ENCODE measurements at regions not wholly inside any gene's neighbourhood (a gene's known extent, or its start where the extent isn't known, plus 50 kb on each side); places are given as distances from the start of the nearest gene placed in this dataset.
"Not testable (repeated sequence)": the region's sequence is repeated elsewhere in the genome, so short reads cannot be mapped to it uniquely, and the experiment has no call there.

DNA sequence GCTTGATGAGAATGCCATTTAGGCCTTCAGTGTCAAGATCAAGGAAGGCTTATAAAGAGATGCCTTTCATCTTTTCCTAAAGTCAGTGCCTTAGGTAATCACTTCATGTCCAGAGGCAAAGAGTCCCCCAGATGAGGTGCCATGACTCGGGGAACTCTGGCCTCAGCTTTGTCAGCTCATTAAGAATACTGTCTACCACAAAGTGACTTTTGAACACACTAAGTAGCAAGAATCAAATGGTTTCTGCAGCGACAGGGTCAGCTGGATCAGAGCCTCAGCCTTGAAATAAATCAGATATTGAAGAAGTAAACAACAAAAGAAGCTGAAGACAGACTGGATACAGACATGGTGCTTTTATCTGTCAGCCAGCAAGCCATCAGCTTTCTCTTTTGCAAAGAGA is 120.1 kb upstream of the SLC39A10 start:
- no peak overlapping the region for H3K4me3 ChIP-seq (ENCODE audit: low read length)
- no peak for TF ChIP-seq ZNF274 (IDR thresholded peaks at IDR 0.05; ENCODE audit: low read depth, low read length)

DNA sequence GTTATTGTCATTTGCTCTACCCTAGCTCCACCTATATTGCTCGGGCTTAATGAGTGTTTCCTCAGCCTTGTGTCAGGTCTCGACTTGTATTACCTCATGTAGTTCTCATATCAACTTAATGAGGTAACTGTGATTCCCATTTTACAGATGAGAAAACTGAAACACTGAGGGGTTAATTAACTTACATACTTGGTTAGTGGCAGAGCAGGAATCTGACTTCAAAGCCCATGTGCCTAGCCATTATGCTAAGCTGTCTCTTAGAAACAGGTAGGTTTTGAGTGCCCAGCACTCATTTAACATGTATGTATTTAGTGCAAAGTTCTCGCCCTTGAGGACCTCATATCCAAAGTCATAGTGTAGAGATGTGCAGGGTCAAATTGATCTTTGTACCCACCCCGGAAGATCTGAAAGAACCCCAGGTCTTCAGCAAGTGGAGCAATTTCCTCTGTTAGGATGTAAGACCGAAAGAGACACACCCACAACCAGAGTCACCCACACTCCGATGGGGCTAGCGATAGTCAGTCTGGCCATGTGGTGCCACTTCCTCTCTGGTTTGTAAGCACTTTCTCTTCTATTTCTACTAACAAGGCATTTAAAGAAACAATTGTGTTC is 121.0 kb upstream of the SLC39A10 start:
- TF ChIP-seq ZNF274 (IDR thresholded peaks at IDR 0.05; ENCODE audit: low read depth, low read length), result no peak
- no peak overlapping the region for H3K4me3 ChIP-seq (ENCODE audit: low read length)

DNA sequence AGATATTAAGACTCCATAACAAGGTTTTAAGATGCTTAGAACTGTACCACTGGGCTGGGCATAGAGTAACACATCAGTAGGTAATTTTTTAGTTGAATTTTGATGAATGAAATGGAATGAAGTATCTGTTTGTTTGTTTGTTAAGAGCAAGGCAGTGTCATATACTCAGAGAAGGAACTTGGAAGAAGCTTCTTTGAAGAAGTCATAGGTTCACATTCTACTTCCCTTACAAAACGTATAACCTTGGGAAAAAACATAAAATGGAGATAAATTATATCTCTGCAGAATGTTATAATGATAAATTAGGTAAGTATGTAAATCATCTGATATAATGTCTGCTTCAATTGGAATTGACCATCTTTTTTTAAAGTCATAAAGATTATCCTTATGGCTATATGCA is 122.1 kb upstream of the SLC39A10 start:
- H3K4me3 ChIP-seq (ENCODE audit: low read length), result no peak overlapping the region
- TF ChIP-seq ZNF274 (IDR thresholded peaks at IDR 0.05; ENCODE audit: low read depth, low read length), result no peak

DNA sequence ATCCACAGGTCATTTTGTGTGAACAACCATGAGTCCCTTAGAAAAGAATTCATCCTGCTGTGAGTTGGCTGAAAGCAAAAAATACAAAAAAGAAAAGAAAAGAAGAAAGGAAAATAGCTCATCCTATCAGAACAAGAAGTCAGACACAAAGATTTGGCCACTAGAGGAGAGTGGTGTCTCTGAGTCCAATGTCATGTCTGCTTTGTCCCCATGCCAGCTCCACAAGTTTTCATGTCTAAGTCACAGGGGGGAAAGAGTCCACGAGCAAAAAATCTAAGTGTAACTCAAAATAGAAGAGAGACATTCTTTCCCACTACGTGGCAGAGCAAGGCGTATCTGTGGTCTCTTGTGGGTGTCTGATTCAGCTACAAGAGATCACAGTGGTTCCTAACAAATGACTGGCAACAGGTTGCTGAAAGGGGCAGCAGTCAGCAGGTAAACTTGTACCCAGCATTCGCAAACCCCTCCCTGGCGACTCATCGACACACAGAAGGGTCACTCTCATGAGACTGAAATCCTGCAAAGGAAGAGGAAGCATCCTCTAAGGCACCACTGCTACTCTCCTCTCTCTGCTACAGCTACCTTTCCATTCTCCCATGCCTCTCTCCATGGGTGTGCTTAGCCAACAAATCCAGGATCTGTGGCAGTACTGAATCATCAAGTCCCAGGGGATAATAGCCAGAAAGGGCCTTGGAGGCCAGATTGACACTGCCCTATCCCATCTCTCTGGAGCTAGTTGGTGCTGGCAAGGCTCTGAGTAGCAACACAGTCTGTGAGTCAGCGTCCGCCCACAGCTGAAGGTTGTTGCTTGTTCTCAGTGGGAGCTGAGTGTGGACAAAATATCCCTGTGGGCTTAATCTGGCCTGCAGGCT is 123.0 kb upstream of the SLC39A10 start:
- H3K4me3 ChIP-seq (ENCODE audit: low read length), result no peak overlapping the region
- no peak for TF ChIP-seq ZNF274 (IDR thresholded peaks at IDR 0.05; ENCODE audit: low read depth, low read length)

DNA sequence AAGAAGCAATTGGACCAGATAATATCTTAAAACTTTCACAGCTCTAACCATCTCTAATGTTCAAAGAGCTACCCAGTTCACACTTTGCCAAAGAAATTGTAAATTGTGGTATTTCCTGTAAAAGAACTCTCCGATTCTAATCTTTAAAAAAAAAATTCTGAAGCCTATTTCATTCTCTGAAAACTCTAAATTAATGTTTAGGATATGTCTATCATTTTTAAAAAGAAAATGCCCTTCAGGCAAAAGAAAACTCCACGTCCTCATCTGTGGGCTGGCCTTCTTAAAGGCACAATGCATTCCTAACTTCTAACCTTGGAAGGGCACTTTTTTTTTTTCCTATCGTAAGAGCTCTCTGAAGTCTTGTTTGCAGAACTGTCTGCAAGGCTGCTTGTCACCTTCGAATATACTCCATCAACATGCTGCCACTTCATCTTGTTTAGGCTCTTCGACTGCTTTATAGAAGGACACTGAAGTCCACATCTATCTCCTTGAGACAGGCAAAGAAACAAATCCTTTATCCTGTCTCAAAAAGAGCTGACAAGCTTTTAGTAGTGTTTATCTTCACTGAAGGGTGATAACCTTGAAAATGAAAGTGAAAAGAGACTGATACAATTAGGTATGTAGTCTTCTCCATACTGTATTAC is 124.3 kb upstream of the SLC39A10 start:
- peak overlapping the region; percentile 70 for H3K4me3 ChIP-seq (ENCODE audit: low read length)
- no peak for TF ChIP-seq ZNF274 (IDR thresholded peaks at IDR 0.05; ENCODE audit: low read depth, low read length)

DNA sequence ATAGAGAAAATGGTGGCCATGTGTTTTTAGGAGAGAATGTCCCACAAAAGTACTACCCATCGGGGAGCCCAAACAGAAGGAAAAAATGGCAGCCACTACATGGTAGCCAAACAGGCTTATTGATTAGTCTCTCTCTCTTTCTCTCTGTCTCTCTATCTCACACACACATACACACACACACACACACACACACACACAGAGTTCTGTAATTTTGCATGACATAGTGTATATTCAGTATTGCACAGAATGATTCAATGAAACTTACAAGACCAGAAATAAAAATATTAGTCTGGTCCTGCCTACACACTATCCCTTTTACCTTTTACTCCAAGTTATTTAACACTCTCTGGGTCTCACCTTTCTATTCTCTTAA is 124.8 kb upstream of the SLC39A10 start:
- no peak overlapping the region; the same call in 1 of the 2 replicates for H3K4me3 ChIP-seq (ENCODE audit: low read length)
- TF ChIP-seq ZNF274 (IDR thresholded peaks at IDR 0.05; ENCODE audit: low read depth, low read length), result no peak

DNA sequence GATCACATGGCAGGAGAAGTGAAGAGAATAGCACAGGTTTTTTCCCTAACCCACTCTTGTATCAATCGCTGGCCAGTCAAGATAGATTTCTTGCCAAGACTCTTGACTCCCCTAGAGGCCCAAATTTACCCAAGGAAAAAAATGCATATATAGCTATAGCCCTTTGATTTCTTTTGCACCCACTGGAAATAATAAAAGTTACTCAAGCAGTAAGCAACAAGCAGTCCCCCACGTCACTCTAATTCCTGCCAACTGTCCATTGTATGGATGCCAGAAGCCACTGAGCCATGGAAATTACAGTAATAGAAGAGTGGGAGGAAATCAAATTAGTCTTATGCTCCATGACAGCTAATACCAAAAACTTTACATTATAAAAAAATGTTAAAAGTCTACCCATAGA is 125.3 kb upstream of the SLC39A10 start:
- no peak overlapping the region for H3K4me3 ChIP-seq (ENCODE audit: low read length)
- no peak for TF ChIP-seq ZNF274 (IDR thresholded peaks at IDR 0.05; ENCODE audit: low read depth, low read length)

DNA sequence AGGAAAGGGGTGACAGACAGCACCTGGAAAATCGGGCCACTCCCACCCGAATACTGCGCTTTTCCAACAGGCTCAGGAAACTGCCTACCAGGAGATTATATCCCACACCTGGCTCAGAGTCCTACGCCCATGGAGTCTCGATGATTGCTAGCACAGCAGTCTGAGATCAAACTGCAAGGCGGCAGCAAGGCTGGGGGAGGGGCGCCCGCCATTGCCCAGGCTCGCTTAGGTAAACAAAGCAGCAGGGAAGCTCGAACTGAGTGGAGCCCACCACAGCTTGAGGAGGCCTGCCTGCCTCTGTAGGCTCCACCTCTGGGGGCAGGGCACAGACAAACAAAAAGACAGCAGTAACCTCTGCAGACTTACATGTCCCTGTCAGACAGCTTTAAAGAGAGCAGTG is 133.8 kb upstream of the SLC39A10 start:
- H3K4me3 ChIP-seq (ENCODE audit: low read length), result not testable (repeated sequence)

DNA sequence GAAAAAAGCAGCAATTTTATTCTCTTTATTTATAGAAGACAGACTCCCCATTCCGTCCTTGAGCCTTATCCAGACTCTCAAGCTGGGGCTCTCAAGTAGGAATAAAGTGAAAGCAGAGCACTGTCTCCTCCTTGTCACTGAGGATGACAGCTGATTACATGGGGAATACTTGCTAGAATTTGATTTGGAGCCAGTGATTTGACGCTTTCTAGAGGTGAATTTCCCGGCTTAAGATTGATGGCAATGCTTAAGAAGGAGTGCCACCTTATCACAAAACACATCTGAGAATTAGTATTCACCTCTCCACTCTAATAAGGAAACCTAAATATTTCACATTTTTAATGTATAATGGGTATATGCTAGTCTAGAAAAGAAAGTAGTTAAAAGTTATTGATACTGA is 135.4 kb upstream of the SLC39A10 start:
- no peak overlapping the region for H3K4me3 ChIP-seq (ENCODE audit: low read length)
- no peak for TF ChIP-seq ZNF274 (IDR thresholded peaks at IDR 0.05; ENCODE audit: low read depth, low read length)

DNA sequence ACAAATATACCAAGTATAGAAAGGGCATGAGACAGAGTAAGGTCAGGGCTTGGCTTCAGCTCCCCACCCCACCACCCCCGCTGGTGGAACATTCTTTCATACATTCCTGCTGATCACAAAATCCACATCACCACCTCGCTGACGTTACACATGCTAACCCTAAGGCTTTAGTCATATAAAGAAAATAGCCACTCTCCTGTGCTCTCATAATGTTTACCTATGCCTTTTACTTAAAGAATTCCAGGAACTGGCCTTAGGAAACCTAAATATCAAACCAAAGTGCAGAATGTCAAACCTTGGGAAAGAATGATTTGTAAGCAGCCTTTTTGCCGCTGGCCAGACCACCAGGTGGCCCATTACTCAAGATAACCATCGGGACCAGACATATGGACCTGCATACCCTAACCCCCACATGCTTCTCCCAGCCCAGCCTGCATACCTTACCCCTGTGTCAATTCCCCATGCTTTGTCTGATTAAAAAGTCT is 136.3 kb upstream of the SLC39A10 start:
- no peak for TF ChIP-seq ZNF274 (IDR thresholded peaks at IDR 0.05; ENCODE audit: low read depth, low read length)

DNA sequence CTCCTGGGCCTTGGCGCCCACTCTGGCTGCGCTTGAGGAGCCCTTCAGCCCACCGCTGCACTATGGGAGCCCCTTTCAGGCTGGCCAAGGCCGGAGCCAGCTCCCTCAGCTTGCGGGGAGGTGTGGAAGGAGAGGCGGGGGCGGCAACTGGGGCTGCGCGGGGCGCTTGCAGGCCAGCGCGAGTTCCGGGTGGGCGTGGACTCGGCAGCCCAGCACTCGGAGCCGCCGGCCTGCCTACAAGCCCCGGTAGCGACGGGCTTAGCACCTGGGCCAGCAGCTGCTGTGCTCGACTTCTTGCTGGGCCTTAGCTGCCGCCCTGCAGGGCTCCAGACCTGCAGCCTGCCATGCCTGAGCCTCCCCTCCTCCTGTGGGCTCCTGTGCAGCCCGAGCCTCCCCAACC is 141.5 kb upstream of the SLC39A10 start:
- no peak overlapping the region for H3K4me3 ChIP-seq (ENCODE audit: low read length)
- no peak for TF ChIP-seq ZNF274 (IDR thresholded peaks at IDR 0.05; ENCODE audit: low read depth, low read length)

More for the DNA sequence above, 136.3 kb upstream of the SLC39A10 start:
- H3K4me3 ChIP-seq (ENCODE audit: low read length), result no peak overlapping the region

DNA sequence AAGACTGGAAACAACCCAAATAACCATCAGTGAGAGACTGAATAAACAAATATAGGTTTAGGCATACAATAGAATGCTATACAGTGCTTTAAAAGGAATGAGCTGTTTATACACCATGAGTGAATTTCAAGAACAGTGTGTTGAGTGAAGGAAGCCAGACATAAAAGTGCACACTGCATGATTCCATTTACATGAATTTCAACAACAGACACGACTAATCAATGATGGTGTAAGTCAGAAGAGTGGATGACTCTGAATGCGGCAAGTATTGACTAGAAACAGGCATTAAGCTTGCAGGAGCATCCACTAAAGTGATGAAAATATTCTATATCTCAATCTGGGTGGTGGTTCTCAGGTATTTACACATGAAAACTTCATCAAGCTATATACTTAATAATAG is 142.7 kb upstream of the SLC39A10 start:
- no peak for TF ChIP-seq ZNF274 (IDR thresholded peaks at IDR 0.05; ENCODE audit: low read depth, low read length)
- no peak overlapping the region for H3K4me3 ChIP-seq (ENCODE audit: low read length)

DNA sequence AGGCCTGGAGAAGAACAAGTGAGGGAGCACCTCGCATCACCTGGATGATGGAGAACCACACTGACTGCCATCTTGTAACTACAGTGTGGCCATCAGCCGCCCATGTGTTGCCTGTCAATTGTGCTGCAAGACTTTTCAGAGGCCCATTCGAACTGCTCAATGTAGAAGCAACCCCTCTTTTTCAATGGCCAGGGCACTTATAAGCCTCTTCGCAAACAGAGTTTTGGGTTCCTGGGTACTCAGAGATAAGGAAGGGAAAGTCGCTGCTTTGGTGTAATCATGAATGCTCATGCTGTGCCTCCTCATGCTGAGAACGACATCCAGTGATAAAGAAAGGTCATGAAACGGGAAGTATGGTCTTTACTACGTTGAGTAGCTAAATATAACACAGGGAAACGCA is 143.9 kb upstream of the SLC39A10 start:
- no peak overlapping the region for H3K4me3 ChIP-seq (ENCODE audit: low read length)
- TF ChIP-seq ZNF274 (IDR thresholded peaks at IDR 0.05; ENCODE audit: low read depth, low read length), result no peak

DNA sequence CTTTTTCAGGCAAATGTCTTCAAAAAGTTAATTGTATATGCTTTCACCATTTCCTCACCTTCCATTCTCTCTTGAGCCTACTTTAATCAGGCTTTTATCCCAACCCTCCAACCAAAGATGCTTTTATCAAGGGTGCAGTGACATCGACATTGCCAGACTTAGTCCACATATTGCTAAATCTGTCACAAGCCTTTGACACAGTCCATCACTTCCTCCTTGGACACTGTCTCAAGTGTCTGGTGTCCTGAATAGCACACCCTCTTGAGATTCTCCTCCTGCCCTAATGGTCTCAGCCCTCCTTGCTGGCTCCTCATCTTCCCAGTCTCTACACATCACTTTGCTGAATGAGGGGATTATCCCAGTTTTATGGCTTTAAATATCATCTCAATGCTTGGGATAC is 147.5 kb upstream of the SLC39A10 start:
- H3K4me3 ChIP-seq (ENCODE audit: low read length), result no peak overlapping the region
- TF ChIP-seq ZNF274 (IDR thresholded peaks at IDR 0.05; ENCODE audit: low read depth, low read length), result no peak

DNA sequence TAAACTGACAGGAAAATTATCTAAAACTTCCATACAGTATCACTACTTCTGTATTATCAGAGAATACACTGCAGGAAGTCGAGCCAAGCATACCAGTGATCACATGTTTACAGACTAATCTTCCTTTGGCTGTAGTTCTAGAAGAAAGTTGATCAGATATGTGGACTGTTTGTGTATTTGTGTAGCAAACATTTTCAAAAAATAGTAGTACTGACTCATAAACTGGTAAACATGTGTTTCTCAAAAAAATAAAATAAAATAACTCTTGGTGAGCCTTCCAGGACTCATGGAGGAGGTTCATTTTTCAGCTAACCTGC is 148.9 kb upstream of the SLC39A10 start:
- no peak overlapping the region for H3K4me3 ChIP-seq (ENCODE audit: low read length)
- TF ChIP-seq ZNF274 (IDR thresholded peaks at IDR 0.05; ENCODE audit: low read depth, low read length), result no peak
